NCI-H1105 treated with DMSO at 0.1 percent for 48 hours (cell line): ENCODE measurements at regions not wholly inside any gene's neighbourhood (a gene's known extent, or its start where the extent isn't known, plus 50 kb on each side); places are given as distances from the start of the nearest gene placed in this dataset.
"Not testable (repeated sequence)": the region's sequence is repeated elsewhere in the genome, so short reads cannot be mapped to it uniquely, and the experiment has no call there.

ENCODE experiments used
- DNase-seq: peaks from one replicate; lab custom pipeline; 2025; lab: John Stamatoyannopoulos, UW

- peak; percentile 19 for DNase-seq
Measured at GRCh38 chr3:77707281-77707680, 667.4 kb downstream of the ROBO2 start.

- no peak for DNase-seq
Measured at GRCh38 chr3:77709155-77709554, 669.3 kb downstream of the ROBO2 start.

- no peak for DNase-seq
Measured at GRCh38 chr3:77718311-77718710, 678.4 kb downstream of the ROBO2 start.

GRCh38 chr3:77720460-77720971, 680.6 kb downstream of the ROBO2 start:
- DNase-seq, result no peak

GRCh38 chr3:77726517-77726916, 686.6 kb downstream of the ROBO2 start:
- DNase-seq, result no peak

- DNase-seq, result no peak
Measured at GRCh38 chr3:77746048-77746447, 706.1 kb downstream of the ROBO2 start.

- DNase-seq, result no peak
Measured at GRCh38 chr3:77746892-77747291, 707.0 kb downstream of the ROBO2 start.

GRCh38 chr3:77756397-77756975, 716.6 kb downstream of the ROBO2 start:
- DNase-seq, result not testable (repeated sequence)

GRCh38 chr3:77772459-77772858, 732.6 kb downstream of the ROBO2 start:
- no peak for DNase-seq

- no peak for DNase-seq
Measured at GRCh38 chr3:77773084-77773483, 733.2 kb downstream of the ROBO2 start.

- no peak for DNase-seq
Measured at GRCh38 chr3:77780278-77780996, 740.5 kb downstream of the ROBO2 start.

- DNase-seq, result no peak
Measured at GRCh38 chr3:77786216-77786615, 746.3 kb downstream of the ROBO2 start.

- DNase-seq, result peak; percentile 84
Measured at GRCh38 chr3:77795013-77795412, 755.1 kb downstream of the ROBO2 start.

- no peak for DNase-seq
Measured at GRCh38 chr3:77799278-77799677, 759.4 kb downstream of the ROBO2 start.

GRCh38 chr3:77800893-77801292, 761.0 kb downstream of the ROBO2 start:
- DNase-seq, result no peak

GRCh38 chr3:77807312-77807711, 767.4 kb downstream of the ROBO2 start:
- no peak for DNase-seq

- no peak for DNase-seq
Measured at GRCh38 chr3:77814845-77815244, 774.9 kb downstream of the ROBO2 start.

- DNase-seq, result no peak
Measured at GRCh38 chr3:77815467-77815866, 775.6 kb downstream of the ROBO2 start.

- DNase-seq, result no peak
Measured at GRCh38 chr3:77816366-77816765, 776.5 kb downstream of the ROBO2 start.

GRCh38 chr3:77825001-77825827, 785.3 kb downstream of the ROBO2 start:
- DNase-seq, result no peak

- DNase-seq, result no peak
Measured at GRCh38 chr3:77835921-77836320, 796.0 kb downstream of the ROBO2 start.

- DNase-seq, result no peak
Measured at GRCh38 chr3:77837456-77838025, 797.6 kb downstream of the ROBO2 start.
